NCI-H187 (cell line): ENCODE measurements at regions not wholly inside any gene's neighbourhood (a gene's known extent, or its start where the extent isn't known, plus 50 kb on each side); places are given as distances from the start of the nearest gene placed in this dataset.
"Not testable (repeated sequence)": the region's sequence is repeated elsewhere in the genome, so short reads cannot be mapped to it uniquely, and the experiment has no call there.

ENCODE experiments used
- DNase-seq, 2 experiments: peaks; one replicate each; lab custom pipeline; 2025; lab: John Stamatoyannopoulos, UW

- DNase-seq: no peak
Measured at GRCh38 chrX:109782994-109783700, 50.1 kb upstream of the ACSL4 start.

GRCh38 chrX:109783701-109784079 is 50.6 kb upstream of the ACSL4 start:
- DNase-seq: no peak

- no peak for DNase-seq
Measured at GRCh38 chrX:109785053-109785452, 52.0 kb upstream of the ACSL4 start.

GRCh38 chrX:109790511-109790910 is 57.5 kb upstream of the ACSL4 start:
- not testable (repeated sequence) for DNase-seq

GRCh38 chrX:109793191-109793590 is 60.1 kb upstream of the ACSL4 start:
- DNase-seq: no peak

GRCh38 chrX:109795682-109796081 is 62.6 kb upstream of the ACSL4 start:
- no peak for DNase-seq

- DNase-seq: no peak
Measured at GRCh38 chrX:109797311-109797975, 64.4 kb upstream of the ACSL4 start.

GRCh38 chrX:109812236-109812635 is 79.2 kb upstream of the ACSL4 start:
- DNase-seq: no peak

GRCh38 chrX:109813236-109813635 is 80.2 kb upstream of the ACSL4 start:
- DNase-seq: no peak

GRCh38 chrX:109818976-109819375 is 85.9 kb upstream of the ACSL4 start:
- no peak for DNase-seq

GRCh38 chrX:109822861-109823260 is 89.8 kb upstream of the ACSL4 start:
- no peak for DNase-seq

- no peak for DNase-seq
Measured at GRCh38 chrX:109826954-109827708, 94.1 kb upstream of the ACSL4 start.

GRCh38 chrX:109827772-109828171 is 94.7 kb upstream of the ACSL4 start:
- DNase-seq: no peak

GRCh38 chrX:109830157-109830703 is 97.2 kb upstream of the ACSL4 start:
- no peak for DNase-seq

GRCh38 chrX:109830704-109831206 is 97.7 kb upstream of the ACSL4 start:
- DNase-seq: no peak

GRCh38 chrX:109831326-109831985 is 98.4 kb upstream of the ACSL4 start:
- DNase-seq: no peak

- no peak for DNase-seq
Measured at GRCh38 chrX:109839694-109840567, 106.9 kb upstream of the ACSL4 start.

GRCh38 chrX:109840585-109840984 is 107.5 kb upstream of the ACSL4 start:
- no peak for DNase-seq

- no peak for DNase-seq
Measured at GRCh38 chrX:109841257-109841656, 108.2 kb upstream of the ACSL4 start.

GRCh38 chrX:109841869-109842579 is 109.0 kb upstream of the ACSL4 start:
- no peak for DNase-seq
